Hepatocyte (in vitro differentiated cells): ENCODE measurements at regions not wholly inside any gene's neighbourhood (a gene's known extent, or its start where the extent isn't known, plus 50 kb on each side); places are given as distances from the start of the nearest gene placed in this dataset.
A peak's percentile ranks its signal among the peaks of the same experiment; 100 is the strongest.

Experiments used
- DNase-seq: peaks from one replicate; pipeline ENCODE4 v3.0.0-alpha.2; 2016; ENCODE audit warnings: low spot score
- H2AFZ ChIP-seq: fragments of 200-600 bp; sonication (generic); 2 replicates; pipeline ENCODE4 v1.6.0; 2016; ENCODE audit warnings: antibody characterized with exemption, mild to moderate bottlenecking
- H3K27ac ChIP-seq: fragments of 200-600 bp; sonication (generic); 2 replicates; pipeline ENCODE4 v1.5.1; 2016; ENCODE audit warnings: mild to moderate bottlenecking
- H3K27me3 ChIP-seq: fragments of 200-600 bp; sonication (generic); 2 replicates; pipeline ENCODE4 v1.6.1; 2016
- H3K36me3 ChIP-seq: fragments of 200-600 bp; sonication (generic); replicated peaks from 2 replicates; pipeline ENCODE4 v1.5.1; 2016; ENCODE audit warnings: low read depth; ENCODE audit not compliant: insufficient read depth
- H3K4me1 ChIP-seq: fragments of 200-600 bp; sonication (generic); 2 replicates; pipeline ENCODE4 v1.5.1; 2016; ENCODE audit warnings: mild to moderate bottlenecking, moderate library complexity; ENCODE audit not compliant: insufficient read depth
- H3K4me2 ChIP-seq: fragments of 200-600 bp; sonication (generic); 2 replicates; pipeline ENCODE4 v1.6.0; 2016
- H3K4me3 ChIP-seq: fragments of 200-600 bp; sonication (generic); 2 replicates; pipeline ENCODE4 v1.5.1; 2016; ENCODE audit warnings: mild to moderate bottlenecking
- H3K79me2 ChIP-seq: fragments of 200-600 bp; sonication (generic); 2 replicates; pipeline ENCODE4 v1.6.0; 2017; ENCODE audit warnings: mild to moderate bottlenecking
- H3K9me2 ChIP-seq: fragments of 200-600 bp; sonication (generic); replicated peaks from 2 replicates; pipeline ENCODE4 v1.6.0; 2017; ENCODE audit warnings: mild to moderate bottlenecking; ENCODE audit not compliant: insufficient read depth
- H3K9me3 ChIP-seq: fragments of 200-600 bp; sonication (generic); 2 replicates; pipeline ENCODE4 v1.5.1; 2016; ENCODE audit warnings: low read depth, mild to moderate bottlenecking
- H4K20me1 ChIP-seq: fragments of 200-600 bp; sonication (generic); 2 replicates; pipeline ENCODE4 v1.6.0; 2016; ENCODE audit warnings: mild to moderate bottlenecking; ENCODE audit not compliant: insufficient read depth, poor library complexity, severe bottlenecking
- CTCF ChIP-seq: fragments of 200-600 bp; sonication (generic); IDR thresholded peaks from 2 replicates; pipeline ENCODE4 v1.5.1; 2016; ENCODE audit warnings: antibody characterized with exemption, mild to moderate bottlenecking; ENCODE audit not compliant: poor library complexity
- EZH2 ChIP-seq: fragments of 200-600 bp; sonication (generic); IDR thresholded peaks from 2 replicates; pipeline ENCODE4 v1.6.1; 2016; ENCODE audit warnings: antibody characterized with exemption, mild to moderate bottlenecking, borderline replicate concordance
- EZH2phosphoT487 ChIP-seq: fragments of 200-600 bp; sonication (generic); IDR thresholded peaks from one replicate; pipeline ENCODE4 v1.6.1; 2018; ENCODE audit warnings: antibody characterized with exemption, mild to moderate bottlenecking, low read depth, moderate library complexity; ENCODE audit not compliant: unreplicated experiment, severe bottlenecking
- WGBS: methylation state at CpG from one replicate; pipeline ENCODE4 v1.1.6; 2016; ENCODE audit warnings: low lambda C conversion rate; ENCODE audit errors: missing lambda C conversion rate; 5-methylcytosine and 5-hydroxymethylcytosine counted together

GRCh38 chr1:103307751-103308150, 199.4 kb upstream of the COL11A1 start:
- Histone ChIP-seq H3K4me3 (no peak overlapping the region), H3K4me1 (no peaks in the 10 kb centered on the region), H3K27me3 (no peaks in the 10 kb centered on the region), H3K79me2 (no peaks in the 10 kb centered on the region), H3K36me3 (no peaks in the 10 kb centered on the region), H4K20me1 (no peaks in the 10 kb centered on the region), H3K27ac (no peak overlapping the region), H2AFZ (no peak overlapping the region), H3K4me2 (no peak overlapping the region), H3K9me2 (no peaks in the 10 kb centered on the region), H3K9me3 (no peaks in the 10 kb centered on the region)
- no peak for DNase-seq
- TF ChIP-seq EZH2phosphoT487 (no peak), CTCF (no peak), EZH2 (no peak)
- WGBS = 70% methylated on average over 2 of the region's 2 CpGs

- no peaks in the 10 kb centered on the region for H3K9me2 ChIP-seq
- DNase-seq = no peak
- H3K36me3 ChIP-seq = no peaks in the 10 kb centered on the region
- H3K4me1 ChIP-seq = peaks cover 3% of the 10 kb centered on the region
- no peaks in the 10 kb centered on the region for H3K9me3 ChIP-seq
- H3K4me2 ChIP-seq = peak overlapping the region; percentile 20
- no peaks in the 10 kb centered on the region for H4K20me1 ChIP-seq
- no peak overlapping the region for H2AFZ ChIP-seq
- no peak overlapping the region for H3K4me3 ChIP-seq
- no peaks in the 10 kb centered on the region for H3K27me3 ChIP-seq
- no peaks in the 10 kb centered on the region for H3K79me2 ChIP-seq
- TF ChIP-seq EZH2phosphoT487 (no peak), EZH2 (no peak), CTCF (no peak)
- H3K27ac ChIP-seq = no peak overlapping the region
These were observed 175.7 kb upstream of the COL11A1 start for GRCh38 chr1:103283841-103284669.

GRCh38 chr1:103283371-103283770, 175.0 kb upstream of the COL11A1 start:
- Histone ChIP-seq H3K4me3 (no peak overlapping the region), H3K27ac (no peak overlapping the region), H3K4me2 (no peak overlapping the region), H2AFZ (no peak overlapping the region), H3K9me3 (no peaks in the 10 kb centered on the region), H3K9me2 (no peaks in the 10 kb centered on the region), H3K79me2 (no peaks in the 10 kb centered on the region), H3K4me1 (peaks cover 3% of the 10 kb centered on the region), H3K36me3 (no peaks in the 10 kb centered on the region), H4K20me1 (no peaks in the 10 kb centered on the region), H3K27me3 (no peaks in the 10 kb centered on the region)
- WGBS = 72% methylated on average over 1 of the region's 1 CpG
- no peak for DNase-seq
- no peak for TF ChIP-seq CTCF
- TF ChIP-seq EZH2phosphoT487 = no peak
- TF ChIP-seq EZH2 = no peak

- no peaks in the 10 kb centered on the region for H3K4me1 ChIP-seq
- 56% methylated on average over 1 of the region's 1 CpG for WGBS
- no peaks in the 10 kb centered on the region for H3K36me3 ChIP-seq
- H3K4me3 ChIP-seq = no peak overlapping the region
- H2AFZ ChIP-seq = no peak overlapping the region
- H3K27ac ChIP-seq = no peak overlapping the region
- H3K79me2 ChIP-seq = no peaks in the 10 kb centered on the region
- DNase-seq = no peak
- H3K27me3 ChIP-seq = no peaks in the 10 kb centered on the region
- no peak overlapping the region for H3K4me2 ChIP-seq
- no peaks in the 10 kb centered on the region for H4K20me1 ChIP-seq
- TF ChIP-seq EZH2 = no peak
- TF ChIP-seq EZH2phosphoT487 = no peak
- no peak for TF ChIP-seq CTCF
- no peaks in the 10 kb centered on the region for H3K9me2 ChIP-seq
- no peaks in the 10 kb centered on the region for H3K9me3 ChIP-seq
These were observed 167.4 kb upstream of the COL11A1 start for GRCh38 chr1:103275725-103276124.
